AG04449 (cell line): ENCODE measurements at regions not wholly inside any gene's neighbourhood (a gene's known extent, or its start where the extent isn't known, plus 50 kb on each side); places are given as distances from the start of the nearest gene placed in this dataset.
A peak's percentile ranks its signal among the peaks of the same experiment; 100 is the strongest.

Experiments
- CTCF ChIA-PET: fragments of 350-600 bp; formaldehyde crosslinking; extraction: SDS; loops from one replicate; lab custom pipeline; 2021; ENCODE audit warnings: antibody characterized with exemption; lab: Yijun Ruan, JAX
- POLR2A ChIA-PET: fragments of 400-600, 350-600 bp; formaldehyde crosslinking; extraction: SDS; loops from one replicate; lab custom pipeline; 2020; ENCODE audit warnings: antibody characterized with exemption, inconsistent platforms; lab: Yijun Ruan, JAX
- DNase-seq: peaks from one replicate; pipeline ENCODE4 v3.0.0-alpha.2; 2010; ENCODE audit warnings: low read depth, low spot score
- H3K4me3 ChIP-seq: 2 replicates; pipeline ENCODE4 v1.5.1; 2011; ENCODE audit warnings: low read depth, mild to moderate bottlenecking, control low read depth, low read length
- TF ChIP-seq, protein P1 (sequence below): IDR thresholded peaks from one replicate; pipeline ENCODE4 v1.5.1; 2011; ENCODE audit warnings: mild to moderate bottlenecking, moderate library complexity, low read length, control low read depth, inconsistent platforms; ENCODE audit not compliant: insufficient read depth; ENCODE audit errors: missing control alignments

DNA sequence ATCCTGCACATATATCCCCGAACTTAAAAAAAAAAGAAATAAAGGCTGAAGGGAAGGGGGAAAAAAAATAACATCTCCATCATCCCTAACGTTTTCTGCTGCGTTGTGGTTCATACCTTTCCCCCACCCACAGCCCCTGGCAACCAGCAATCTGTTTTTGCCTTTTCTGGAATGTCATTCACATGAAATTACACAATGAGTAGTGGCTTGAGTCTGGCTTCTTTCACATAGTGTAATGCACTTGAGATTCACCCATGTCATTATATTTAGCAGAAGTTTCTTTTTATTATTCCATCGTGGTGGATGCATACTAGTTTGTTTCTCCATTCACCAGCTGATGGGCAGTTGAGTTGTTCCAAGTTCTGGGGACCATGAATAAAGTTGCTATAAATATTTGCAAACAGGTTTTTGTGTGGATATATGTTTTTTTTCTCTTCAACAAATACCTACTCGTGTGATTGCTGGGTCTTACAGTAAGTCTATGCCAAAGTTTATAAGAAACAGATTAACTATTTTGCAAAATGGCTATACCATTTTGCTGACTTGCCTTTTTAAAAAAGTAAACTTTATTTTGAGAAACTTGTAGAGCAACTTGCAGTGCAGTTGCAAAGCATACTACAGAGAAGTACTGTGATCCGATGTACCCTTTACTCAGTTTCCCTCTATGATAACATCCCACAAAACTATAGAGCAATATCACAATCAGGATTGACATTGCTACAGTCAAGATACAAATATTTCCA lies 322.5 kb downstream of the LPIN1 start:
- ChIA-PET CTCF (no interaction called here), POLR2A (no interaction called here)
- H3K4me3 ChIP-seq: no peak overlapping the region
- no peak for DNase-seq
- TF ChIP-seq, protein P1, sequence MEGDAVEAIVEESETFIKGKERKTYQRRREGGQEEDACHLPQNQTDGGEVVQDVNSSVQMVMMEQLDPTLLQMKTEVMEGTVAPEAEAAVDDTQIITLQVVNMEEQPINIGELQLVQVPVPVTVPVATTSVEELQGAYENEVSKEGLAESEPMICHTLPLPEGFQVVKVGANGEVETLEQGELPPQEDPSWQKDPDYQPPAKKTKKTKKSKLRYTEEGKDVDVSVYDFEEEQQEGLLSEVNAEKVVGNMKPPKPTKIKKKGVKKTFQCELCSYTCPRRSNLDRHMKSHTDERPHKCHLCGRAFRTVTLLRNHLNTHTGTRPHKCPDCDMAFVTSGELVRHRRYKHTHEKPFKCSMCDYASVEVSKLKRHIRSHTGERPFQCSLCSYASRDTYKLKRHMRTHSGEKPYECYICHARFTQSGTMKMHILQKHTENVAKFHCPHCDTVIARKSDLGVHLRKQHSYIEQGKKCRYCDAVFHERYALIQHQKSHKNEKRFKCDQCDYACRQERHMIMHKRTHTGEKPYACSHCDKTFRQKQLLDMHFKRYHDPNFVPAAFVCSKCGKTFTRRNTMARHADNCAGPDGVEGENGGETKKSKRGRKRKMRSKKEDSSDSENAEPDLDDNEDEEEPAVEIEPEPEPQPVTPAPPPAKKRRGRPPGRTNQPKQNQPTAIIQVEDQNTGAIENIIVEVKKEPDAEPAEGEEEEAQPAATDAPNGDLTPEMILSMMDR: no peak

- no peak for DNase-seq
- TF ChIP-seq, protein P1: no peak
- ChIA-PET CTCF (no interaction called here), POLR2A (no interaction called here)
- H3K4me3 ChIP-seq: no peak overlapping the region
Measured at GRCh38 chr2:12070153-12070552, 323.7 kb downstream of the LPIN1 start.

DNA sequence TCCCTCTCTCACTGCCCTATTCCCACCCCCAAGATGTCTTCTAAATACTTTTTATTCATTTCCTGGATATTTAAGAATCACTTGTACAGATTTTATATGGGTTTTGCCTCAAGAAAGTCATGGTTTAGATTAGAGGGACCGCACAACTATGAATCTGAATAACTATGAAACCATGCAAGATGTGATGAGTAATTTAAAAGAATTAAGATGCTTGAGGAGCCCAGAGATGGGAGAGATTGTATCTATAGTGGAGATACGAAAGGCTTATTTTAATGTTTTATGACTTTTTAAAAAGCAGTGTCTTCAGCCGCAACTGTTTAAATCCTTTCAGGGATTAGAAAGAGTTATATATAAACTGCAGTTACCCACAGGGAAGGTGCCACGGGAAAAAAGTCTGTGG lies 324.1 kb downstream of the LPIN1 start:
- CTCF ChIA-PET: no interaction called here
- POLR2A ChIA-PET: no interaction called here
- TF ChIP-seq, protein P1: no peak
- DNase-seq: peak; percentile 71
- no peak overlapping the region for H3K4me3 ChIP-seq

- ChIA-PET POLR2A (no interaction called here), CTCF (no interaction called here)
Measured at GRCh38 chr2:12071318-12071717, 324.9 kb downstream of the LPIN1 start.

DNA sequence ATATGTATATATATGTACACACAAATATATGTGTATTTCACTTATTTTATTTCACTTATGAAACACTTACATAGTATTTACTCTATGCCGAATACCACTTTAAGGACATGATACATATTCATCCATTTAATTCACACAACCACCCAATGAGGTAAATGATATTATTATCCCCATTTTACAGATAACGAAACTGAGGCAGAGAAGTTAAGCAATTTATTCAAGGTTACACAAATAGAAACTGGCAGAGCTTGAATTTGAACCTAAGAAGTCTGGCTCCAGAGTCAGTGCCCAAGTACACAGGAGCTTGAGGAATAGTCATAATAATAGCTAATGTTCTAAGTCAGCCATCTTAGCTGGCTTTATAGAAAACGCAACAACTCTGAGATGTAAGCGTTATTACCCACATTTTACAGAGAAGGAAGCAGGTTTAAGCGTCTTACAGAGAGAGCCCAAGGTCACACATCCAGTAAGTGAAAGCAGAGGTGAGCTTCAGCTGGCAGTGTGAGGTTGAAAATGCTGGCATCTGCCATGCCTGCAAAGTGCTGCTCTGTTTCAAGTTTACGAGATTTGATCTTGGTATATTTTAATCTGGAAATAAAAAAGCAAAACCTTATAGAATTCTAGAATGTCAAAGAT lies 326.9 kb downstream of the LPIN1 start:
- no peak overlapping the region for H3K4me3 ChIP-seq
- POLR2A ChIA-PET: no interaction called here
- CTCF ChIA-PET: no interaction called here
- DNase-seq: no peak
- TF ChIP-seq, protein P1: no peak

More at GRCh38 chr2:12071318-12071717, 324.9 kb downstream of the LPIN1 start:
- DNase-seq: no peak
- no peak overlapping the region for H3K4me3 ChIP-seq
- TF ChIP-seq, protein P1: no peak

DNA sequence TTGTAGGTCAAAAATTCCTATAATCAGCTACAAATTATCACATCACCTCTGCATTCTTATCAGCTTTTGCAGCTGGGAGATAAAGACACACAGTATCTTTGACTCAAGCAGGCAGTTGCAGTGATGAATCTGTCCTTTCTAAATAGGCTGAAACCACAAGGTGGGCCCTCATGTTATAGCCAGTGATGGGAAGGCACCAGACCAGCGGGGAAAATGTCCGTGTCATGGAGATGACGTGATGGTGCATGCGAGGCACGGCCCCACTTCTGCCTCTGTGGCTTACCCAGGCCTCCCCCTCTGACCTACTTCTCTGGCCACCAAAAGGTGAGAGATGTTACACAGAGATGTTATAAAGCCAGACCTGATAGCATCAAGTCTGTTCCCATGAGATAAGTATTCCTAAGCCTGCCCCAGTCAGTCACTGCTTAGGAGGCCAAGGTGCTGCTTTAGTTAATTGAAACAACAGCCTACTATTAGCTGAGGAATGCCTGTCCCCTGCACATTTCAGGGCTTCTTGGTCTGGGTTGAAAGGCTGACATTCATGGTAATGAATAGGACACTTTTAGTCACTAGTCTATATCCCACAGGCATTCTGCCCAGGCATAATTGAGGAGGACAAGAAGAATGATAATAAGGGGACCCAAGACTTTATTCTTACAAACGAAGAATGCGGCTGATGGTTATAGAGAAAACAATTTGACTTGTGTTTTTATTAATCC lies 327.9 kb downstream of the LPIN1 start:
- POLR2A ChIA-PET: no interaction called here
- CTCF ChIA-PET: interaction anchor here (1.4 kb wide), 1 partner anchor 642 kb away, joined by 3 read pairs; no protein-coding TSS in a partner anchor

More for the DNA sequence above, 327.9 kb downstream of the LPIN1 start:
- TF ChIP-seq, protein P1: no peak
- no peak overlapping the region for H3K4me3 ChIP-seq
- no peak for DNase-seq
